ENCODE measurements at regions not wholly inside any gene's neighbourhood (a gene's known extent, or its start where the extent isn't known, plus 50 kb on each side); places are given as distances from the start of the nearest gene placed in this dataset.

- no peaks in the 10 kb centered on the region for H3K4me1 ChIP-seq (replicated peaks in 1 of 2)
- WGBS, 10 experiments = 60 to 100% (median 96%) methylated on average over 1 to 5 of the region's 5 CpGs
- in situ Hi-C loops (cut with MboI; ENCODE audit: low pct_unique_long_range_greater_than_20kb in 2 of 9, low sequenced_read_pairs in 9 of 9, unreplicated experiment in 9 of 9) = loop anchor here in 1 of 9 experiments (25.0 kb wide), 1 partner anchor 195 kb away; the partner anchor contains the start of gene TGFB2
- ATAC-seq (replicated peaks in 6 of 8) = no peak
- H3K4me3 ChIP-seq = no peak overlapping the region
- H3K27ac ChIP-seq = no peak overlapping the region
Observed at GRCh38 chr1:218531936-218532335, 186.8 kb downstream of the TGFB2 start.

DNA sequence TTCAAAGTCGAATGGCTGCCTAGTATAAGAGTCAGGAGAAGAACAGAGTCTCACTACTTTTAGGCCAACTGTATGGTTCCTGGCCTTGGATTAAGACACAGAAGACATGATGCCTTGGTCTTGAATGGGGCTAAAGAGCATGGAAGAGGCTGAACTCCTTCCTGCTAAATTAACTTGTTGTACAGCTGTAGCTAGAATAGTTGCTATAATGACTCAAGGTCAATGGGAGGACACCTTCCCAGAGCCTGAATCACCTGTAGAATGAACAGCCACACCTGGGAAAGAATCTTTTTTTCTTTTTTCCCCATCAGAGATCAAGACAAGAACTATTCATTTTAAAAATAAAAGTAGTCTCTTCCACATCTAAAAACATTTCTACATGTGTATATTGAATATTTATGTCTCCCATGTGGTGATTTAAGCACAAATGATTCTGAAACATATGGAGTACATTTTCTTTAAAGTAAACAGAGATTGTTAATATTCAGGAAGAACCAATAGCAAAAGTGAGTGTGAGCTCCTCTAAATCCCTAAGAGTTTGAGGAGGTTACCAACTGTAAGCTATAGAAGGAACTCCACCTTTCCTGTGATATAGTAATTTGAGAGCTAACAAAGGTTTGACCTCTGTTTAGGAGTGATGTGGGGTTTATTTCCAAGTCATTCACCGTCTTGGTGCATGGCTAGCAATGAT, 191.3 kb downstream of the TGFB2 start:
- ATAC-seq (replicated peaks in 6 of 8) = peak in 1 of 8 experiments; percentile 23
- WGBS, 10 experiments = 25 to 83% (median 70%) methylated on average over 1 to 2 of the region's 2 CpGs; no CpG with 5 or more reads in 3 of the 10 experiments
- in situ Hi-C loops (cut with MboI; ENCODE audit: low pct_unique_long_range_greater_than_20kb in 2 of 9, low sequenced_read_pairs in 9 of 9, unreplicated experiment in 9 of 9) = loop anchor here in 1 of 9 experiments (25.0 kb wide), 1 partner anchor 199 kb away; the partner anchor contains the start of gene TGFB2
- H3K4me1 ChIP-seq (replicated peaks in 1 of 2) = peaks cover 7 to 8% of the 10 kb centered on the region in 2 donors
- no peak overlapping the region for H3K27ac ChIP-seq
- H3K4me3 ChIP-seq = no peak overlapping the region

- H3K4me1 ChIP-seq (replicated peaks in 1 of 2) = peaks cover 7 to 8% of the 10 kb centered on the region in 2 donors
- H3K4me3 ChIP-seq = no peak overlapping the region
- in situ Hi-C loops (cut with MboI; ENCODE audit: low pct_unique_long_range_greater_than_20kb in 2 of 9, low sequenced_read_pairs in 9 of 9, unreplicated experiment in 9 of 9) = loop anchor here in 1 of 9 experiments (25.0 kb wide), 1 partner anchor 200 kb away; the partner anchor contains the start of gene TGFB2
- ATAC-seq (replicated peaks in 6 of 8) = peak in 3 of 8 experiments; percentile 41 to 94 (median 53)
- no peak overlapping the region for H3K27ac ChIP-seq
- WGBS, 10 experiments = 41 to 96% (median 61%) methylated on average over 3 to 6 of the region's 6 CpGs
Observed at GRCh38 chr1:218537122-218537913, 192.2 kb downstream of the TGFB2 start.

GRCh38 chr1:218538341-218538740, 193.2 kb downstream of the TGFB2 start:
- H3K27ac ChIP-seq = no peak overlapping the region
- WGBS, 10 experiments = 80 to 100% (median 93%) methylated on average over 1 to 2 of the region's 2 CpGs; no CpG with 5 or more reads in 3 of the 10 experiments
- no peak overlapping the region for H3K4me3 ChIP-seq
- in situ Hi-C loops (cut with MboI; ENCODE audit: low pct_unique_long_range_greater_than_20kb in 2 of 9, low sequenced_read_pairs in 9 of 9, unreplicated experiment in 9 of 9) = loop anchor here in 1 of 9 experiments (25.0 kb wide), 1 partner anchor 201 kb away; the partner anchor contains the start of gene TGFB2
- peaks cover 7 to 8% of the 10 kb centered on the region in 2 donors for H3K4me1 ChIP-seq (replicated peaks in 1 of 2)
- ATAC-seq (replicated peaks in 6 of 8) = no peak

- no peaks in the 10 kb centered on the region for H3K4me1 ChIP-seq (replicated peaks in 1 of 2)
- no peak overlapping the region for H3K4me3 ChIP-seq
- peak in 2 of 8 experiments; percentile 16 to 42 for ATAC-seq (replicated peaks in 6 of 8)
- no peak overlapping the region for H3K27ac ChIP-seq
- in situ Hi-C loops (cut with MboI; ENCODE audit: low pct_unique_long_range_greater_than_20kb in 2 of 9, low sequenced_read_pairs in 9 of 9, unreplicated experiment in 9 of 9) = loop anchor here in 1 of 9 experiments (25.0 kb wide), 1 partner anchor 209 kb away; the partner anchor contains the start of gene TGFB2
- WGBS, 10 experiments = 86 to 100% (median 100%) methylated on average over 1 of the region's 1 CpG; no CpG with 5 or more reads in 2 of the 10 experiments
Observed at GRCh38 chr1:218546314-218546713, 201.2 kb downstream of the TGFB2 start.

DNA sequence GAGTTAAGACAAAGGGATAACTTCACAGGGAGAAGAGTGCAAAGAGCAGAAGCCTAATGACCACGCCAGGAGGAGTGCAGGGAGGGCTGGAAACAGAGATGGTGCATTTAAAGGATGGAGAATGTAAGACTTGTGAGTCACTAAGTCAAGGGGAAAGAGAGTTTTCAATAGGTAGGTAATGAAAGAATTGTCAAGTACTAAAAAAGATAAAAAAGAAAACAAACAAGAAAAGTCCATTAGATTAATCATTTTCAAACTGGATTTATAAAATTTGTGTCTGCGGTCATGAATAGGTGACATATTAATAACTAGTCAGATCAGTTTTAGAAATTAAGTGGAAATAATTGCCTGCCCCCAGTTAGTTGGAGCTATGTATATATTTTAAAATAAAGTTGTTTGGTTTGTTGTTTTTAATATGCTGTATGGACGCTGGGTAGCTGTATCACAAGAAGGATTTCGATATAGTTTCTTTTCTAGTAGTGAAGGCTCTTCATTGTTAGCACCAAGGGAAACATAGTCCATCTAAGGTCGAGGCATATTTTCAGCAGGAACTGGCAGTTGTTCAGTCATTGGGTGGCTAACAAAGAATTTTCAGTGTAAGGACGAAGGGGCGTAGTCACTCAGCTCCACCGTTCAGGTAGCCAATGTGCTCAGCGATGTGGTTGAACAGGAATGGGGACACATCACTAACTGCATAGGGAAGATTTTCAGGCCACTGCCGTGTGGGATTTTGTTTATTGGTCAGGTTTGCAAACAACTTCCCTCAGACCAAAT, 203.0 kb downstream of the TGFB2 start:
- ATAC-seq (replicated peaks in 6 of 8) = no peak
- 71 to 93% (median 88%) methylated on average over 4 to 10 of the region's 10 CpGs for WGBS, 10 experiments
- in situ Hi-C loops (cut with MboI; ENCODE audit: low pct_unique_long_range_greater_than_20kb in 2 of 9, low sequenced_read_pairs in 9 of 9, unreplicated experiment in 9 of 9) = loop anchor here in 1 of 9 experiments (25.0 kb wide), 1 partner anchor 211 kb away; the partner anchor contains the start of gene TGFB2
- no peak overlapping the region for H3K4me3 ChIP-seq
- no peaks in the 10 kb centered on the region for H3K4me1 ChIP-seq (replicated peaks in 1 of 2)
- no peak overlapping the region for H3K27ac ChIP-seq

- Histone ChIP-seq H3K27ac (no peak overlapping the region), H3K4me1 (replicated peaks in 1 of 2) (no peaks in the 10 kb centered on the region), H3K4me3 (no peak overlapping the region)
- WGBS, 10 experiments = 57 to 100% (median 97%) methylated on average over 1 to 4 of the region's 4 CpGs
- in situ Hi-C loops (cut with MboI; ENCODE audit: low pct_unique_long_range_greater_than_20kb in 2 of 9, low sequenced_read_pairs in 9 of 9, unreplicated experiment in 9 of 9) = loop anchor here in 1 of 9 experiments (25.0 kb wide), 1 partner anchor 211 kb away; the partner anchor contains the start of gene TGFB2
- ATAC-seq (replicated peaks in 6 of 8) = no peak
Observed at GRCh38 chr1:218548764-218549163, 203.6 kb downstream of the TGFB2 start.

DNA sequence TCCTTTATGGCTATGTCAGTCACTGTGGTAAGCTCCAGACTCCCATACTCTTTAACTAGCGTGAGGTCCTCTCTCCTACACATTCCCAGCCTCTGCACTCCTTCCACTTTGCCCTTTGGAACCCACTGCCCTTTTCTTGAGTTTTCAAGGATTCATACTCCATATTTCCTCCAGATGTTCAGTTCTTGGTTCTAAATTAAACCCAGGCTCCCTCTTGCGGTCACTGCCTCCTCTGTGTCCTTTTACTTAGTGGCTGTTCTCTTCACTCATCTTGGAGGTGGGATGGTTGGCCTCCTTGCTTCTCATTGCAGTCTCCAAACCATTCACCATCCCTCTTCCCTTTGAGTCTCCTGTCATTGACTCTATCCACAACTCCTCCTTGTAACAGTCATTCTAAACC, 208.1 kb downstream of the TGFB2 start:
- Histone ChIP-seq H3K4me3 (no peak overlapping the region), H3K27ac (no peak overlapping the region), H3K4me1 (replicated peaks in 1 of 2) (peaks cover 7% of the 10 kb centered on the region in 2 donors)
- WGBS, 10 experiments = 0 to 100% (median 92%) methylated on average over 1 to 2 of the region's 2 CpGs; no CpG with 5 or more reads in 1 of the 10 experiments
- in situ Hi-C loops (cut with MboI; ENCODE audit: low pct_unique_long_range_greater_than_20kb in 2 of 9, low sequenced_read_pairs in 9 of 9, unreplicated experiment in 9 of 9) = loop anchor here in 1 of 9 experiments (25.0 kb wide), 1 partner anchor 509 kb away; no protein-coding TSS in a partner anchor
- ATAC-seq (replicated peaks in 6 of 8) = peak in 3 of 8 experiments; percentile 63 to 73 (median 71)

GRCh38 chr1:218556016-218556415, 210.9 kb downstream of the TGFB2 start:
- Histone ChIP-seq H3K4me3 (no peak overlapping the region), H3K4me1 (replicated peaks in 1 of 2) (peaks cover 9% of the 10 kb centered on the region in 2 donors), H3K27ac (no peak overlapping the region)
- no peak for ATAC-seq (replicated peaks in 6 of 8)
- in situ Hi-C loops (cut with MboI; ENCODE audit: low pct_unique_long_range_greater_than_20kb in 2 of 9, low sequenced_read_pairs in 9 of 9, unreplicated experiment in 9 of 9) = loop anchor here in 1 of 9 experiments (25.0 kb wide), 1 partner anchor 506 kb away; no protein-coding TSS in a partner anchor

GRCh38 chr1:218557731-218558130, 212.6 kb downstream of the TGFB2 start:
- Histone ChIP-seq H3K27ac (peak overlapping the region; percentile 0 to 1), H3K4me3 (no peak overlapping the region), H3K4me1 (replicated peaks in 1 of 2) (peaks cover 9% of the 10 kb centered on the region in 2 donors)
- ATAC-seq (replicated peaks in 6 of 8) = peak in 6 of 8 experiments; percentile 49 to 99 (median 88)
- in situ Hi-C loops (cut with MboI; ENCODE audit: low pct_unique_long_range_greater_than_20kb in 2 of 9, low sequenced_read_pairs in 9 of 9, unreplicated experiment in 9 of 9) = loop anchor here in 1 of 9 experiments (25.0 kb wide), 1 partner anchor 505 kb away; no protein-coding TSS in a partner anchor
- 36 to 83% (median 46%) methylated on average over 1 to 6 of the region's 6 CpGs; no CpG with 5 or more reads in 1 of the 10 experiments for WGBS, 10 experiments

- peak in 1 of 8 experiments; percentile 39 for ATAC-seq (replicated peaks in 6 of 8)
- in situ Hi-C loops (cut with MboI; ENCODE audit: low pct_unique_long_range_greater_than_20kb in 2 of 9, low sequenced_read_pairs in 9 of 9, unreplicated experiment in 9 of 9) = loop anchor here in 1 of 9 experiments (25.0 kb wide), 1 partner anchor 504 kb away; no protein-coding TSS in a partner anchor
- WGBS, 10 experiments = 59 to 100% (median 91%) methylated on average over 1 to 3 of the region's 3 CpGs
Observed at GRCh38 chr1:218558271-218558810, 213.2 kb downstream of the TGFB2 start.

DNA sequence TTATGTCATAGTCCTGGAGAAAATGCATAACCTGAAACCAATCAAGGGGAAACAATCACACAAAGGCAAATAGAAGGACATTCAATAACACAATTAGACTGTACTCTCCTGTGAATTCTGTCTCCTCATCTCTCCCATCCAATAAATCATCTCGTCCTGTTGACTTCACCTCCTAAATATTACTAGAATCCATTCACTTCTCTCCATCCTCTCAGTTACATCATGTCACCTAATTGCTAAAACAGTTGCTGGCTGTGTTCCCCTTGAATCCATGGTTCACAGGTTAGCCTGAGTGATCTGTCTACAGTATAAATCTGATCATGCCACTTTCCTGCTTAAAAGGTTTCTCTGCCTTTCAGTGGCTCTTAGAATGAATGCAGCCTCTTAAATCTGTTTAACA, 220.2 kb downstream of the TGFB2 start:
- Histone ChIP-seq H3K4me3 (no peak overlapping the region), H3K27ac (no peak overlapping the region), H3K4me1 (replicated peaks in 1 of 2) (peaks cover 9 to 10% of the 10 kb centered on the region in 2 donors)
- in situ Hi-C loops (cut with MboI; ENCODE audit: low pct_unique_long_range_greater_than_20kb in 2 of 9, low sequenced_read_pairs in 9 of 9, unreplicated experiment in 9 of 9) = loop anchor here in 1 of 9 experiments (25.0 kb wide), 1 partner anchor 497 kb away; no protein-coding TSS in a partner anchor
- 43 to 100% (median 87%) methylated on average over 1 of the region's 1 CpG; no CpG with 5 or more reads in 2 of the 10 experiments for WGBS, 10 experiments
- peak in 5 of 8 experiments; percentile 78 to 97 (median 84) for ATAC-seq (replicated peaks in 6 of 8)

More at GRCh38 chr1:218558271-218558810, 213.2 kb downstream of the TGFB2 start:
- no peak overlapping the region for H3K4me3 ChIP-seq
- peak overlapping the region in 1 of 2 donors; percentile 11 for H3K27ac ChIP-seq
- peaks cover 9% of the 10 kb centered on the region in 2 donors for H3K4me1 ChIP-seq (replicated peaks in 1 of 2)

Measured in motor neuron (in vitro differentiated cells).